Breast epithelium (tissue), 3 donors: ENCODE measurements at regions not wholly inside any gene's neighbourhood (a gene's known extent, or its start where the extent isn't known, plus 50 kb on each side); places are given as distances from the start of the nearest gene placed in this dataset.

ENCODE experiments used
- POLR2A ChIP-seq: fragments of 450-650 bp; IDR thresholded peaks from one replicate; pipeline ENCODE4 v1.6.1; 2016; ENCODE audit warnings: antibody characterized with exemption, mild to moderate bottlenecking, moderate library complexity
- TF ChIP-seq, protein P1 (sequence below), 3 donors: fragments of 450-650 bp; IDR thresholded peaks; one replicate each; pipeline ENCODE4 v1.5.1; 2016 to 2017; ENCODE audit warnings: antibody characterized with exemption in 3 of 3, mild to moderate bottlenecking in 3 of 3, moderate library complexity in 3 of 3

DNA sequence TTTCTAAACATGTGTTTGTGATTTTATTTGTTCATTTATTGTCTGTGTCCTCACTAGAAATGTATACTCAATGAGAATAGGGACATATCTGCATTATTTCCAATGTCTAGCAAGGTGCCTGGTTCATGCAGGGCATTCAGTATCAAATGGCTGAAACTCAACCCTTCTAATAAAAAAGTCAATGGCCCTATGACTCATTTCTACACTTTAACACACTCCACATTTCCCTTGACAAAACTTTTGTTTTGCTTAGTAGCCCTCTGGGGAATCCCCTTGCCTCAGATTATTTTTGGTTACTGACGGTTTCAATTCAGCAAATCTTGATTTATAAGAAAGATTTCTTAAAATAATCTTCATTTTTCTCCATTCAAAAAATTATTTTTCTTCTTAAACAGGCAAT is 206.0 kb upstream of the DMRTA1 start:
- TF ChIP-seq, protein P1, sequence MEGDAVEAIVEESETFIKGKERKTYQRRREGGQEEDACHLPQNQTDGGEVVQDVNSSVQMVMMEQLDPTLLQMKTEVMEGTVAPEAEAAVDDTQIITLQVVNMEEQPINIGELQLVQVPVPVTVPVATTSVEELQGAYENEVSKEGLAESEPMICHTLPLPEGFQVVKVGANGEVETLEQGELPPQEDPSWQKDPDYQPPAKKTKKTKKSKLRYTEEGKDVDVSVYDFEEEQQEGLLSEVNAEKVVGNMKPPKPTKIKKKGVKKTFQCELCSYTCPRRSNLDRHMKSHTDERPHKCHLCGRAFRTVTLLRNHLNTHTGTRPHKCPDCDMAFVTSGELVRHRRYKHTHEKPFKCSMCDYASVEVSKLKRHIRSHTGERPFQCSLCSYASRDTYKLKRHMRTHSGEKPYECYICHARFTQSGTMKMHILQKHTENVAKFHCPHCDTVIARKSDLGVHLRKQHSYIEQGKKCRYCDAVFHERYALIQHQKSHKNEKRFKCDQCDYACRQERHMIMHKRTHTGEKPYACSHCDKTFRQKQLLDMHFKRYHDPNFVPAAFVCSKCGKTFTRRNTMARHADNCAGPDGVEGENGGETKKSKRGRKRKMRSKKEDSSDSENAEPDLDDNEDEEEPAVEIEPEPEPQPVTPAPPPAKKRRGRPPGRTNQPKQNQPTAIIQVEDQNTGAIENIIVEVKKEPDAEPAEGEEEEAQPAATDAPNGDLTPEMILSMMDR (IDR thresholded peaks at IDR 0.05) = no peak
- no peak for TF ChIP-seq POLR2A
